Prostate gland (tissue), 2 donors: ENCODE measurements at regions not wholly inside any gene's neighbourhood (a gene's known extent, or its start where the extent isn't known, plus 50 kb on each side); places are given as distances from the start of the nearest gene placed in this dataset.

Experiments used
- CTCF ChIP-seq, 4 experiments: fragments of 200-600 bp in 2 of 4; fragments of 450-650 bp in 2 of 4; sonication (generic) in 2 of 4; IDR thresholded peaks; 1 replicate in 3 of 4; 2 replicates in 1 of 4; pipeline ENCODE4 v1.5.1; 2016 to 2019; ENCODE audit warnings: antibody characterized with exemption in 4 of 4, mild to moderate bottlenecking in 2 of 4, moderate library complexity in 2 of 4
- POLR2A ChIP-seq: fragments of 450-650 bp; IDR thresholded peaks from one replicate; pipeline ENCODE4 v1.6.1; 2016; ENCODE audit warnings: antibody characterized with exemption, mild to moderate bottlenecking

GRCh38 chr4:65089666-65090065 is 580.6 kb downstream of the EPHA5 start:
- TF ChIP-seq POLR2A (no peak), CTCF (IDR thresholded peaks at IDR 0.05) (no peak)
